K562 (cell line): ENCODE measurements at regions not wholly inside any gene's neighbourhood (a gene's known extent, or its start where the extent isn't known, plus 50 kb on each side); places are given as distances from the start of the nearest gene placed in this dataset.

Experiments
- ATAC-seq: fragments of 200-7000 bp; cut with Tn5 transposase; 3 replicates; pipeline ENCODE4 v1.9.1; 2020; ENCODE audit warnings: moderate library complexity
- BruUV-seq: library from RNA; stranded (reverse); fragments of 400-500 nt; replicated peaks from 2 replicates; lab custom pipeline; 2021; lab: Mats Ljungman, UMichigan
- CTCF ChIA-PET: fragments of 300-600 bp; formaldehyde crosslinking; extraction: SDS; loops from one replicate; lab custom pipeline; 2021; ENCODE audit warnings: low intra/inter-chr PET ratio; lab: Yijun Ruan, JAX
- POLR2A ChIA-PET: fragments of 300-600, 350-650 bp; sonication (Branson Sonifier 250); formaldehyde crosslinking; extraction: SDS; loops from one replicate; lab custom pipeline; 2021; ENCODE audit warnings: antibody characterized with exemption, inconsistent platforms; lab: Yijun Ruan, JAX
- DNase-seq, 4 experiments: peaks; one replicate each; pipeline versions ENCODE4 v3.0.0 to v3.0.0-alpha.2; 2011 to 2018; ENCODE audit warnings: low spot score in 3 of 4, mixed read lengths in 3 of 4; ENCODE audit errors: extremely low read depth in 1 of 4
- FAIRE-seq: peaks from 2 replicates; lab custom pipeline; 2011; peaks lifted over from hg19 to GRCh38; lab: Jason Lieb, UNC
- H2AFZ ChIP-seq: 2 replicates; pipeline ENCODE4 v1.6.0; 2011; ENCODE audit warnings: low read depth, low read length, control low read depth, inconsistent platforms
- H3K27ac ChIP-seq: fragments of 200-600 bp; 3 replicates; pipeline ENCODE4 v1.8.0; 2011; ENCODE audit warnings: low read depth, mild to moderate bottlenecking, control low read depth, inconsistent platforms, low read length, moderate library complexity, mixed read lengths; ENCODE audit errors: extremely low read depth
- H3K27me3 ChIP-seq, 2 experiments: fragments of 300-600 bp in 1 of 2; 2 replicates in 1 of 2; 3 replicates in 1 of 2; pipeline versions ENCODE4 v1.6.0 to v1.8.0; 2011; ENCODE audit warnings: inconsistent platforms in 2 of 2, low read length in 2 of 2, mild to moderate bottlenecking in 1 of 2, mixed read lengths in 1 of 2, moderate library complexity in 1 of 2; ENCODE audit not compliant: control insufficient read depth in 2 of 2, insufficient read depth in 2 of 2
- H3K36me3 ChIP-seq: fragments of 300-600 bp; 3 replicates; pipeline ENCODE4 v1.8.0; 2011; ENCODE audit warnings: mild to moderate bottlenecking, low read length, inconsistent platforms; ENCODE audit not compliant: control insufficient read depth, insufficient read depth
- H3K4me1 ChIP-seq, 2 experiments: fragments of 200-600 bp in 1 of 2; replicated peaks in 1 of 2; 2 replicates in 1 of 2; 3 replicates in 1 of 2; pipeline versions ENCODE4 v1.5.1 to v1.8.0; 2011; ENCODE audit warnings: inconsistent platforms in 2 of 2, low read length in 2 of 2, mild to moderate bottlenecking in 1 of 2, mixed read lengths in 1 of 2, moderate library complexity in 1 of 2; ENCODE audit not compliant: control insufficient read depth in 2 of 2, insufficient read depth in 2 of 2
- H3K4me2 ChIP-seq: 2 replicates; pipeline ENCODE4 v1.6.1; 2011; ENCODE audit warnings: low read length, control low read depth, inconsistent platforms, mixed read lengths; ENCODE audit not compliant: insufficient read depth
- H3K4me3 ChIP-seq: fragments of 200-600 bp; sonication (generic), shearing (Covaris generic); 2 replicates; pipeline ENCODE4 v1.5.1; 2016; ENCODE audit warnings: control low read depth, inconsistent platforms
- H3K79me2 ChIP-seq: fragments of 200-600 bp; 3 replicates; pipeline ENCODE4 v1.8.0; 2011; ENCODE audit warnings: low read length, inconsistent platforms; ENCODE audit not compliant: control insufficient read depth, insufficient read depth
- H3K9ac ChIP-seq, 2 experiments: 2 replicates each; pipeline versions ENCODE4 v1.6.0 to v1.6.1; 2011; ENCODE audit warnings: low read depth in 2 of 2, low read length in 2 of 2, control low read depth in 1 of 2, inconsistent platforms in 1 of 2, mild to moderate bottlenecking in 1 of 2, mixed read lengths in 1 of 2; ENCODE audit not compliant: insufficient read depth in 1 of 2
- H3K9me1 ChIP-seq: one replicate; pipeline ENCODE4 v1.6.0; 2011; ENCODE audit warnings: inconsistent platforms, mild to moderate bottlenecking, low read length, moderate library complexity; ENCODE audit not compliant: control insufficient read depth, insufficient read depth
- H3K9me3 ChIP-seq: replicated peaks from 2 replicates; pipeline ENCODE4 v1.5.1; 2011; ENCODE audit warnings: low read depth, low read length, inconsistent platforms; ENCODE audit not compliant: control insufficient read depth, insufficient read depth
- H4K20me1 ChIP-seq: replicated peaks from 2 replicates; pipeline ENCODE4 v1.6.1; 2011; ENCODE audit warnings: low read length, inconsistent platforms, mixed read lengths; ENCODE audit not compliant: control insufficient read depth, insufficient read depth
- CHD4 ChIP-seq: fragments of 200-600 bp; sonication (generic); IDR thresholded peaks from 3 replicates; pipeline ENCODE4 v1.6.1; 2012; ENCODE audit warnings: low read depth, mild to moderate bottlenecking, mixed read lengths, low read length, inconsistent platforms; ENCODE audit not compliant: insufficient read depth, insufficient replicate concordance, poor library complexity, severe bottlenecking
- FOXA3 ChIP-seq, 2 experiments: fragments of 450-650 bp in 1 of 2; sonication (generic) in 1 of 2; formaldehyde crosslinking; IDR thresholded peaks in 1 of 2; conservative IDR thresholded peaks in 1 of 2; 2 replicates each; pipeline versions ENCODE4 v1.4.0 to v1.8.0; 2020 to 2022; ENCODE audit warnings: mild to moderate bottlenecking in 2 of 2, missing genetic modification reagents in 1 of 2
- FOXK1 ChIP-seq: sonication (generic); formaldehyde crosslinking; IDR thresholded peaks from 2 replicates; pipeline ENCODE4 v1.8.0; 2022; ENCODE audit warnings: missing genetic modification reagents, mild to moderate bottlenecking, borderline replicate concordance
- GABPA ChIP-seq: fragments of 200-800 bp; sonication (Bioruptor generic); conservative IDR thresholded peaks from 2 replicates; pipeline ENCODE4 v1.6.1; 2016; ENCODE audit warnings: low read depth, missing genetic modification characterization, missing compliant biosample characterization
- MAFF ChIP-seq: IDR thresholded peaks from 2 replicates; pipeline ENCODE4 v1.6.1; 2012; ENCODE audit warnings: low read length, improper control_type of control experiment
- MED1 ChIP-seq: sonication (generic); formaldehyde crosslinking; IDR thresholded peaks from 2 replicates; pipeline ENCODE4 v1.8.1; 2023; ENCODE audit warnings: missing genetic modification reagents, borderline replicate concordance
- NFE2L1 ChIP-seq: fragments of 450-650 bp; IDR thresholded peaks from 2 replicates; pipeline ENCODE4 v1.6.1; 2016; ENCODE audit warnings: missing genetic modification characterization, low read depth, mild to moderate bottlenecking, missing compliant biosample characterization, moderate library complexity, borderline replicate concordance
- NR3C1 ChIP-seq: sonication (generic); formaldehyde crosslinking; IDR thresholded peaks from 2 replicates; pipeline ENCODE4 v1.8.1; 2022; ENCODE audit warnings: missing genetic modification reagents
- SMARCC2 ChIP-seq: fragments of 450-650 bp; IDR thresholded peaks from 2 replicates; pipeline ENCODE4 v1.6.1; 2017; ENCODE audit warnings: antibody characterized with exemption, moderate library complexity, mild to moderate bottlenecking, low read depth
- TBP ChIP-seq: optimal IDR thresholded peaks from 2 replicates; pipeline ENCODE3; 2011; ENCODE audit warnings: low read depth, low read length, improper control_type of control experiment
- TEAD2 ChIP-seq: fragments of 450-650 bp; IDR thresholded peaks from 2 replicates; pipeline ENCODE4 v1.6.1; 2016; ENCODE audit warnings: missing genetic modification characterization, control low read depth, missing compliant biosample characterization
- ZNF589 ChIP-seq: fragments of 200-800 bp; sonication (Bioruptor generic); IDR thresholded peaks from 2 replicates; pipeline ENCODE4 v1.6.1; 2016; ENCODE audit warnings: low read depth, missing genetic modification characterization, missing compliant biosample characterization
- WGBS: fragments of 100-300 bp; shearing (Covaris generic); methylation state at CpG from one replicate; pipeline ENCODE4 v1.1.6; 2016; ENCODE audit warnings: low coverage, mixed read lengths; ENCODE audit not compliant: insufficient coverage; ENCODE audit errors: missing lambda C conversion rate; 5-methylcytosine and 5-hydroxymethylcytosine counted together
- in situ Hi-C: fragments of 300-500 bp; cut with MboI; formaldehyde crosslinking; loops from 4 replicates; pipeline ENCODE4 v1.15.0; 2018; ENCODE audit warnings: inconsistent platforms, mixed read lengths
- intact Hi-C: fragments of 100-400 bp; cut with micrococcal nuclease; formaldehyde crosslinking; loops from 2 replicates; pipeline ENCODE4 v1.14.2; 2022
- TF ChIP-seq, protein P1 (sequence below): IDR thresholded peaks from 3 replicates; pipeline ENCODE4 v1.6.1; 2011; ENCODE audit warnings: borderline replicate concordance, mild to moderate bottlenecking; ENCODE audit not compliant: insufficient read length, insufficient read depth

DNA sequence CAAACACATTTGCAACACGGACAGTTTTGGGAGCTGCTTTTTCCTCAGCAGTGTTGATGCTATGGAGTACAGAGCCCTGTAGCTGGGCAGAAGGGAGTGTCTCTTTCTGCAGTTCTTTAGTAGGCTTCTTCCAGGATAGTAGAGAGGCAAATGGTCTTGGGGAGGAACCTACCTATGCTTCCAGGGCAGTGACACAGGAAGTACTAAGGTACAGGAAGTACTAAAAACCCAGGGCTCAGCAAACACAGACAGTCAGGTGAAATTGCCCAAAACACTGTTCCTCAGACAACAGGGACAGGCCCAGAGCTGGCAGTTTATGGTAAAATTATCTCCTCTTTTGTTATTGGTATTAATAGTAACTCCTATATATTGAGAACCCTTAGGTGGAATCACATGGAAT lies 217.6 kb downstream of the TTC8 start:
- 0% methylated on average over 1 of the region's 1 CpG for WGBS
- Histone ChIP-seq H3K9ac (no peak overlapping the region), H2AFZ (no peak overlapping the region), H3K27me3 (no peaks in the 10 kb centered on the region), H3K4me1 (peaks cover 0 to 3% of the 10 kb centered on the region in 2 experiments; a peak in 2 of 5 replicates), H3K9me1 (no peaks in the 10 kb centered on the region), H3K79me2 (no peaks in the 10 kb centered on the region), H3K4me2 (no peak overlapping the region), H3K27ac (no peak overlapping the region), H4K20me1 (no peaks in the 10 kb centered on the region), H3K36me3 (no peaks in the 10 kb centered on the region), H3K4me3 (no peak overlapping the region), H3K9me3 (no peaks in the 10 kb centered on the region)
- no peak for FAIRE-seq
- ATAC-seq = no peak
- ChIA-PET CTCF (no interaction called here), POLR2A (no interaction called here)
- in situ Hi-C loops (loop anchor here (5.0 kb wide), 1 partner anchor 875 kb away; no protein-coding TSS in a partner anchor), intact Hi-C loops (loop anchor here (5.0 kb wide), 2 partner anchors 135 to 195 kb away; no protein-coding TSS in a partner anchor)
- BruUV-seq = no TSS peak
- no peak for DNase-seq
- TF ChIP-seq GABPA (tag) (peak; percentile 26; the same call in 1 of the 2 replicates), MED1 (no peak)

GRCh38 chr14:89053303-89053702 lies 228.9 kb downstream of the TTC8 start:
- H3K4me2 ChIP-seq = no peak overlapping the region
- H4K20me1 ChIP-seq = no peaks in the 10 kb centered on the region
- BruUV-seq = no TSS peak
- FAIRE-seq (no peak), DNase-seq (no peak)
- TF ChIP-seq, protein P1, sequence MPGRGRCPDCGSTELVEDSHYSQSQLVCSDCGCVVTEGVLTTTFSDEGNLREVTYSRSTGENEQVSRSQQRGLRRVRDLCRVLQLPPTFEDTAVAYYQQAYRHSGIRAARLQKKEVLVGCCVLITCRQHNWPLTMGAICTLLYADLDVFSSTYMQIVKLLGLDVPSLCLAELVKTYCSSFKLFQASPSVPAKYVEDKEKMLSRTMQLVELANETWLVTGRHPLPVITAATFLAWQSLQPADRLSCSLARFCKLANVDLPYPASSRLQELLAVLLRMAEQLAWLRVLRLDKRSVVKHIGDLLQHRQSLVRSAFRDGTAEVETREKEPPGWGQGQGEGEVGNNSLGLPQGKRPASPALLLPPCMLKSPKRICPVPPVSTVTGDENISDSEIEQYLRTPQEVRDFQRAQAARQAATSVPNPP = no peak
- TF ChIP-seq FOXA3 (CRISPR knock-in tag; conservative IDR thresholded peaks at IDR 0.05 in 1 of 2, IDR thresholded peaks at IDR 0.05 in 1 of 2) (no peak), NFE2L1 (tag) (no peak), FOXK1 (no peak), ZNF589 (no peak), NR3C1 (no peak), TEAD2 (tag) (no peak), SMARCC2 (no peak), MAFF (no peak), CHD4 (no peak), TBP (no peak)
- TF ChIP-seq, all 486 proteins: peak for 0
- Histone ChIP-seq H3K79me2 (no peaks in the 10 kb centered on the region), H3K27me3 (no peaks in the 10 kb centered on the region), H2AFZ (no peak overlapping the region), H3K9me3 (no peaks in the 10 kb centered on the region), H3K4me3 (no peak overlapping the region), H3K4me1 (no peaks in the 10 kb centered on the region), H3K27ac (no peak overlapping the region), H3K36me3 (no peaks in the 10 kb centered on the region), H3K9me1 (no peaks in the 10 kb centered on the region), H3K9ac (no peak overlapping the region)
- in situ Hi-C loops (no loop called here), intact Hi-C loops (no loop called here)
- CTCF ChIA-PET = no interaction called here
- WGBS = 2% methylated on average over 5 of the region's 5 CpGs
- ATAC-seq = no peak
- POLR2A ChIA-PET = no interaction called here
